Ascending aorta (tissue), 2 donors: ENCODE measurements at regions not wholly inside any gene's neighbourhood (a gene's known extent, or its start where the extent isn't known, plus 50 kb on each side); places are given as distances from the start of the nearest gene placed in this dataset.

Experiments
- DNase-seq, 2 donors: peaks; one replicate each; pipeline ENCODE4 v3.0.0-alpha.2; 2019; ENCODE audit warnings: low spot score in 2 of 2
- H3K27ac ChIP-seq, 2 donors: fragments of 200-600 bp; sonication (generic); one replicate each; pipeline ENCODE4 v1.5.1; 2016 to 2017; ENCODE audit warnings: mild to moderate bottlenecking in 1 of 2
- H3K27me3 ChIP-seq: fragments of 200-600 bp; sonication (generic); one replicate; pipeline ENCODE4 v1.5.1; 2017
- H3K36me3 ChIP-seq, 2 donors: fragments of 200-600 bp; sonication (generic); one replicate each; pipeline ENCODE4 v1.5.1; 2016
- H3K4me1 ChIP-seq, 2 donors: fragments of 200-600 bp; sonication (generic); one replicate each; pipeline ENCODE4 v1.5.1; 2016 to 2017; ENCODE audit warnings: mild to moderate bottlenecking in 1 of 2
- H3K4me3 ChIP-seq, 2 donors: fragments of 200-600 bp; sonication (generic); one replicate each; pipeline ENCODE4 v1.5.1; 2016 to 2017; ENCODE audit warnings: mild to moderate bottlenecking in 1 of 2
- H3K9me3 ChIP-seq, 2 donors: fragments of 200-600 bp; sonication (generic); one replicate each; pipeline ENCODE4 v1.5.1; 2016
- intact Hi-C: fragments of 100-400 bp; cut with DNase I; formaldehyde crosslinking; loops from one replicate; pipeline ENCODE4 v1.15.1; 2023
- TF ChIP-seq, protein P1 (sequence below), 3 experiments: fragments of 200-600 bp in 2 of 3; fragments of 450-650 bp in 1 of 3; sonication (generic) in 2 of 3; IDR thresholded peaks; one replicate each; pipeline ENCODE4 v1.5.1; 2016 to 2019; ENCODE audit warnings: antibody characterized with exemption in 3 of 3, mild to moderate bottlenecking in 1 of 3, moderate library complexity in 1 of 3

- TF ChIP-seq, protein P1, sequence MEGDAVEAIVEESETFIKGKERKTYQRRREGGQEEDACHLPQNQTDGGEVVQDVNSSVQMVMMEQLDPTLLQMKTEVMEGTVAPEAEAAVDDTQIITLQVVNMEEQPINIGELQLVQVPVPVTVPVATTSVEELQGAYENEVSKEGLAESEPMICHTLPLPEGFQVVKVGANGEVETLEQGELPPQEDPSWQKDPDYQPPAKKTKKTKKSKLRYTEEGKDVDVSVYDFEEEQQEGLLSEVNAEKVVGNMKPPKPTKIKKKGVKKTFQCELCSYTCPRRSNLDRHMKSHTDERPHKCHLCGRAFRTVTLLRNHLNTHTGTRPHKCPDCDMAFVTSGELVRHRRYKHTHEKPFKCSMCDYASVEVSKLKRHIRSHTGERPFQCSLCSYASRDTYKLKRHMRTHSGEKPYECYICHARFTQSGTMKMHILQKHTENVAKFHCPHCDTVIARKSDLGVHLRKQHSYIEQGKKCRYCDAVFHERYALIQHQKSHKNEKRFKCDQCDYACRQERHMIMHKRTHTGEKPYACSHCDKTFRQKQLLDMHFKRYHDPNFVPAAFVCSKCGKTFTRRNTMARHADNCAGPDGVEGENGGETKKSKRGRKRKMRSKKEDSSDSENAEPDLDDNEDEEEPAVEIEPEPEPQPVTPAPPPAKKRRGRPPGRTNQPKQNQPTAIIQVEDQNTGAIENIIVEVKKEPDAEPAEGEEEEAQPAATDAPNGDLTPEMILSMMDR (IDR thresholded peaks at IDR 0.05) = peak in 2 of 3 experiments; percentile 42 to 53
- H3K4me1 ChIP-seq = no peaks in the 10 kb centered on the region
- no peaks in the 10 kb centered on the region for H3K36me3 ChIP-seq
- no peaks in the 10 kb centered on the region for H3K27me3 ChIP-seq
- intact Hi-C loops = loop anchor here (10.0 kb wide), 1 partner anchor 302 kb away; no protein-coding TSS in a partner anchor
- H3K9me3 ChIP-seq = no peaks in the 10 kb centered on the region
- no peak overlapping the region for H3K27ac ChIP-seq
- H3K4me3 ChIP-seq = no peak overlapping the region
- DNase-seq = no peak
These were observed 100.2 kb downstream of the PERP start for GRCh38 chr6:138007014-138007472.

DNA sequence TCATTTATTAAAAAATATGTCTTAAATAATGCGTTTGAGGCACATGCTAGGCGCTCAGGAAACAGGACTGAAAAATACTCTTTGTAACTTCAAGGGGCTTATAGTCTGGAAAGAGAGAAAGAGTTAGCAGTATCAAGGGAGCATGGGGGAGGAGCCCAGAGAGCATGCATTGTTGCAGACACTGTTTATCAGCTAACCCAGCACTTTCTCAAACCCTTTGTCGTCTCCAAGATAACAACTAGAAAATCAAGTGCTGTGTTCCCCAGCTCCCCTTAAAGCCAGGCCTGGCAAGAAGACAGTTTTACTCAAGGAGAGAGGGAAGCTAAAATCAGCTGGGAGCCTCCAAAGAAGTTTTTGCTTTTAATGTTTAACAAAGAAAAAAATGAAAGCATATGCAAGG lies 98.4 kb downstream of the PERP start:
- Histone ChIP-seq H3K36me3 (no peaks in the 10 kb centered on the region), H3K27me3 (no peaks in the 10 kb centered on the region), H3K4me1 (no peaks in the 10 kb centered on the region), H3K9me3 (no peaks in the 10 kb centered on the region), H3K27ac (no peak overlapping the region), H3K4me3 (no peak overlapping the region)
- DNase-seq = no peak
- intact Hi-C loops = loop anchor here (10.0 kb wide), 1 partner anchor 304 kb away; no protein-coding TSS in a partner anchor
- TF ChIP-seq, protein P1 (IDR thresholded peaks at IDR 0.05) = no peak

DNA sequence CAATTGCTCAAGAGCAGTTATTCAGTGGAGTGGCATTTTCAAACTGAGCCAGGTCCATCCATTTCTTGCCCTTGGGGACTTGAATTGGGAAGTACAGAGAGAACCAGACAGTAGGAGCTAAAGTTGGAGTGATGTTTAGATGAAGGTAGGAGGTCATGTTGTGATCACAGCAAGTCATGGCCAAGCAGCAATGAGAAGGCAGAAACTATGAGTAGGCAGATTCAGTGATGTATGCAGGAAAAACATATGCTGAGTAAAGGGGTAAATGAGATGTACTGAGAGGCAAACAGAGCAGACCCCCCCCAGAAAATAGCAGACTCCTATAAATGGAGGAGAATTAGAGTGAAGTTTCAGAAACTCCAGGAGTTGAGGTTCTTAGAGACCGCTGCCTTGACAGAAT lies 95.8 kb downstream of the PERP start:
- Histone ChIP-seq H3K27ac (no peak overlapping the region), H3K27me3 (no peaks in the 10 kb centered on the region), H3K9me3 (no peaks in the 10 kb centered on the region), H3K4me1 (no peaks in the 10 kb centered on the region), H3K36me3 (no peaks in the 10 kb centered on the region), H3K4me3 (no peak overlapping the region)
- no peak for DNase-seq
- intact Hi-C loops = no loop called here
- TF ChIP-seq, protein P1 (IDR thresholded peaks at IDR 0.05) = no peak

DNA sequence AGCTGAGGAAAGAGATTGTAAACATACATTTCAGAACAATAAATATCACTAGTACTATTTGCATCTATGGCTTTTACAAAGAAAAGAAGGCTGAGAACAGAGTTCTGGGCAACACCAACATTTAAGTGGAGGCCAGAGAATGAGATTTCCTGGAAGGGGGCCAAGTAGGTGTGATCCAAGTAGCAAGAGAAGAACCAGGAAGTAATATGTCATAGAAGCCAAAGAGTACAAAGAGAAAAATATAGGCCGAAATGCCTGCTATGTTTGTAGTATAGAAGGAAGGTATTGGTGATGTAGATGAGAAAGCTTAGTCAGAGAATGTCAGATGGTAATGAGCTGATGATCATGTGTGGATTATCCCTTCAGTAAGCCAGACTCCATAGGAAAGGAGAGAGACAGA lies 94.5 kb downstream of the PERP start:
- no peak overlapping the region for H3K27ac ChIP-seq
- TF ChIP-seq, protein P1 (IDR thresholded peaks at IDR 0.05) = no peak
- H3K4me1 ChIP-seq = no peaks in the 10 kb centered on the region
- no peaks in the 10 kb centered on the region for H3K36me3 ChIP-seq
- H3K4me3 ChIP-seq = no peak overlapping the region
- H3K9me3 ChIP-seq = no peaks in the 10 kb centered on the region
- DNase-seq = no peak
- intact Hi-C loops = no loop called here
- no peaks in the 10 kb centered on the region for H3K27me3 ChIP-seq

DNA sequence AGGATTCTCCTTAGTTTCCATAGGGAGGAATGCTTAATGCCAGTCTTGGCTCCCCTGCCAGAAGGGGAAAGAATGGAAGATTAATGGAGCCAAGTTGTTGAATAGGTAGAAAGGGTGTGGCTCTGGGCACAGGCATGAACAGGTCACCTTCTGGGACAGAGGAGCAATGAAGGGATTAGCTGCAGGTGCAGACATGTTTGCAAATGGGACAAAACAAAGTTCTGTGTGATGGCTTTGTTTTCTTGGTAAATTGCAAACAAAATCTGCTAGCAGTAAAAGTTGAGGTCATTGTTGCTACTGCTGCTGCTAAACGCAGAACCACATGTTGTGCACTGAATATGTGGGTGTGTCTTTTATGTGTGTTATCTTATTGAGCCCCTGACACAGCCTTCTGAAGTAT lies 93.3 kb downstream of the PERP start:
- Histone ChIP-seq H3K27ac (no peak overlapping the region), H3K4me1 (no peaks in the 10 kb centered on the region), H3K36me3 (no peaks in the 10 kb centered on the region), H3K4me3 (no peak overlapping the region), H3K27me3 (no peaks in the 10 kb centered on the region), H3K9me3 (no peaks in the 10 kb centered on the region)
- intact Hi-C loops = no loop called here
- TF ChIP-seq, protein P1 (IDR thresholded peaks at IDR 0.05) = no peak
- DNase-seq = no peak

GRCh38 chr6:138017166-138017757 lies 90.0 kb downstream of the PERP start:
- Histone ChIP-seq H3K36me3 (no peaks in the 10 kb centered on the region), H3K4me3 (no peak overlapping the region), H3K27me3 (no peaks in the 10 kb centered on the region), H3K4me1 (no peaks in the 10 kb centered on the region), H3K27ac (no peak overlapping the region), H3K9me3 (no peaks in the 10 kb centered on the region)
- intact Hi-C loops = no loop called here
- DNase-seq = no peak
- TF ChIP-seq, protein P1 (IDR thresholded peaks at IDR 0.05) = no peak
